Type B pancreatic cell (in vitro differentiated cells): ENCODE measurements at regions not wholly inside any gene's neighbourhood (a gene's known extent, or its start where the extent isn't known, plus 50 kb on each side); places are given as distances from the start of the nearest gene placed in this dataset.

Experiments used
- DNase-seq: peaks from one replicate; pipeline ENCODE4 v3.0.0; 2021; ENCODE audit warnings: mixed read lengths; ENCODE audit not compliant: unreplicated experiment; ENCODE audit errors: extremely low spot score
- H3K27ac Mint-ChIP-seq: 2 replicates; pipeline ENCODE4 v1.8.0; 2021; ENCODE audit warnings: mild to moderate bottlenecking, mixed read lengths
- H3K27me3 Mint-ChIP-seq: 2 replicates; pipeline ENCODE4 v1.8.0; 2021; ENCODE audit warnings: mixed read lengths
- H3K36me3 Mint-ChIP-seq: 2 replicates; pipeline ENCODE4 v1.8.0; 2021; ENCODE audit warnings: mixed read lengths
- H3K4me1 Mint-ChIP-seq: one replicate; pipeline ENCODE4 v1.8.0; 2021; ENCODE audit warnings: mixed read lengths; ENCODE audit not compliant: unreplicated experiment
- H3K4me3 Mint-ChIP-seq: 2 replicates; pipeline ENCODE4 v1.8.0; 2021; ENCODE audit warnings: mild to moderate bottlenecking, mixed read lengths
- H3K9me3 Mint-ChIP-seq: 2 replicates; pipeline ENCODE4 v1.8.0; 2021; ENCODE audit warnings: mixed read lengths
- CTCF ChIP-seq: fragments of 200-600 bp; sonication (generic); conservative IDR thresholded peaks from 2 replicates; pipeline ENCODE4 v1.5.0; 2021; ENCODE audit warnings: antibody characterized with exemption, mild to moderate bottlenecking

GRCh38 chr7:41847151-41847550, 144.3 kb upstream of the INHBA start:
- Mint-ChIP-seq H3K4me3 (no peak overlapping the region), H3K27ac (no peak overlapping the region), H3K4me1 (no peaks in the 10 kb centered on the region), H3K27me3 (no peaks in the 10 kb centered on the region), H3K9me3 (peaks cover 8% of the 10 kb centered on the region), H3K36me3 (no peaks in the 10 kb centered on the region)
- no peak for DNase-seq
- no peak for TF ChIP-seq CTCF

GRCh38 chr7:41842956-41843355, 140.1 kb upstream of the INHBA start:
- no peak for DNase-seq
- H3K27me3 Mint-ChIP-seq, result no peaks in the 10 kb centered on the region
- H3K36me3 Mint-ChIP-seq, result no peaks in the 10 kb centered on the region
- TF ChIP-seq CTCF, result no peak
- H3K9me3 Mint-ChIP-seq, result peaks cover 4% of the 10 kb centered on the region
- no peak overlapping the region for H3K27ac Mint-ChIP-seq
- H3K4me3 Mint-ChIP-seq, result no peak overlapping the region
- H3K4me1 Mint-ChIP-seq, result no peaks in the 10 kb centered on the region

GRCh38 chr7:41837916-41838315, 135.0 kb upstream of the INHBA start:
- Mint-ChIP-seq H3K9me3 (peaks cover 7% of the 10 kb centered on the region), H3K4me1 (peaks cover 12% of the 10 kb centered on the region), H3K4me3 (no peak overlapping the region), H3K36me3 (no peaks in the 10 kb centered on the region), H3K27ac (no peak overlapping the region), H3K27me3 (no peaks in the 10 kb centered on the region)
- no peak for DNase-seq
- no peak for TF ChIP-seq CTCF

GRCh38 chr7:41835976-41836530, 133.2 kb upstream of the INHBA start:
- Mint-ChIP-seq H3K36me3 (no peaks in the 10 kb centered on the region), H3K27me3 (no peaks in the 10 kb centered on the region), H3K27ac (no peak overlapping the region), H3K9me3 (peaks cover 16% of the 10 kb centered on the region), H3K4me1 (peaks cover 12% of the 10 kb centered on the region), H3K4me3 (no peak overlapping the region)
- no peak for TF ChIP-seq CTCF
- DNase-seq, result no peak

- Mint-ChIP-seq H3K4me1 (peaks cover 20% of the 10 kb centered on the region), H3K27me3 (no peaks in the 10 kb centered on the region), H3K4me3 (no peak overlapping the region), H3K27ac (peak overlapping the region; percentile 2), H3K9me3 (peaks cover 16% of the 10 kb centered on the region), H3K36me3 (no peaks in the 10 kb centered on the region)
- TF ChIP-seq CTCF, result no peak
- no peak for DNase-seq
These were observed 132.2 kb upstream of the INHBA start for GRCh38 chr7:41834805-41835694.
